Prostate gland (tissue), 2 donors: ENCODE measurements at regions not wholly inside any gene's neighbourhood (a gene's known extent, or its start where the extent isn't known, plus 50 kb on each side); places are given as distances from the start of the nearest gene placed in this dataset.

Experiments
- POLR2A ChIP-seq: fragments of 450-650 bp; IDR thresholded peaks from one replicate; pipeline ENCODE4 v1.6.1; 2016; ENCODE audit warnings: antibody characterized with exemption, mild to moderate bottlenecking
- POLR2AphosphoS5 ChIP-seq: sonication (generic); formaldehyde crosslinking; IDR thresholded peaks from one replicate; pipeline ENCODE4 v1.6.1; 2017; ENCODE audit warnings: antibody characterized with exemption
- TF ChIP-seq, protein P1 (sequence below), 4 experiments: fragments of 200-600 bp in 2 of 4; fragments of 450-650 bp in 2 of 4; sonication (generic) in 2 of 4; IDR thresholded peaks; 1 replicate in 3 of 4; 2 replicates in 1 of 4; pipeline ENCODE4 v1.5.1; 2016 to 2019; ENCODE audit warnings: antibody characterized with exemption in 4 of 4, mild to moderate bottlenecking in 2 of 4, moderate library complexity in 2 of 4

DNA sequence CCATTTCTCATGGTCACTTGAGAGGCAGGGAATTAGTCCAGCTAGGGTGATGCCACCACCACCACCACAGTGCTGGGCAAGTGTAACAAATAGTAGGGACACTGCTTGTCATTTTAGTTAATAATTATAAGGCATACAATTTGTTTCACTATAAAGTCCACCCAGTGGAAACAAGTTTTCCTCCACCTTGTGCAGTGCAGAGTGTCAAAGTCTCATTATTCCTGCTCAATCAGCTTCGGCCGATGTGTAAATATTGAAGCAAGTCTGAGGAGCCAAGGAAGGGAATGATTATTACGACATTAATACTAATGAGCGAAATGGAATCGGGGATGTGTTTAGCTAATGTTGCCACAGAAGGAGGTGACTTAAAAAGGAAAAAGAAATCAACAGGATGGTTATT, 340.4 kb downstream of the NKX6-1 start:
- TF ChIP-seq, protein P1, sequence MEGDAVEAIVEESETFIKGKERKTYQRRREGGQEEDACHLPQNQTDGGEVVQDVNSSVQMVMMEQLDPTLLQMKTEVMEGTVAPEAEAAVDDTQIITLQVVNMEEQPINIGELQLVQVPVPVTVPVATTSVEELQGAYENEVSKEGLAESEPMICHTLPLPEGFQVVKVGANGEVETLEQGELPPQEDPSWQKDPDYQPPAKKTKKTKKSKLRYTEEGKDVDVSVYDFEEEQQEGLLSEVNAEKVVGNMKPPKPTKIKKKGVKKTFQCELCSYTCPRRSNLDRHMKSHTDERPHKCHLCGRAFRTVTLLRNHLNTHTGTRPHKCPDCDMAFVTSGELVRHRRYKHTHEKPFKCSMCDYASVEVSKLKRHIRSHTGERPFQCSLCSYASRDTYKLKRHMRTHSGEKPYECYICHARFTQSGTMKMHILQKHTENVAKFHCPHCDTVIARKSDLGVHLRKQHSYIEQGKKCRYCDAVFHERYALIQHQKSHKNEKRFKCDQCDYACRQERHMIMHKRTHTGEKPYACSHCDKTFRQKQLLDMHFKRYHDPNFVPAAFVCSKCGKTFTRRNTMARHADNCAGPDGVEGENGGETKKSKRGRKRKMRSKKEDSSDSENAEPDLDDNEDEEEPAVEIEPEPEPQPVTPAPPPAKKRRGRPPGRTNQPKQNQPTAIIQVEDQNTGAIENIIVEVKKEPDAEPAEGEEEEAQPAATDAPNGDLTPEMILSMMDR (IDR thresholded peaks at IDR 0.05), result no peak
- no peak for TF ChIP-seq POLR2A
- TF ChIP-seq POLR2AphosphoS5, result no peak
